Kidney (tissue), 13 donors: ENCODE measurements at regions not wholly inside any gene's neighbourhood (a gene's known extent, or its start where the extent isn't known, plus 50 kb on each side); places are given as distances from the start of the nearest gene placed in this dataset.

Source experiments
- DNase-seq, 5 donors: peaks; one replicate each; pipeline ENCODE4 v3.0.0-alpha.2; 2013 to 2020
- FAIRE-seq: peaks from 2 replicates; lab custom pipeline; 2012; peaks lifted over from hg19 to GRCh38; lab: Jason Lieb, UNC
- H3K27ac ChIP-seq, 2 donors: one replicate each; pipeline ENCODE4 v1.7.0; 2013; ENCODE audit warnings: low read depth in 2 of 2, low read length in 2 of 2, inconsistent platforms in 1 of 2
- H3K27me3 ChIP-seq: one replicate; pipeline ENCODE4 v1.7.1; 2013; ENCODE audit warnings: low read length, inconsistent platforms; ENCODE audit not compliant: control insufficient read depth, insufficient read depth
- H3K36me3 ChIP-seq, 3 donors: one replicate each; pipeline versions ENCODE4 v1.7.0 to v1.7.1; 2013; ENCODE audit warnings: low read length in 3 of 3, control low read depth in 1 of 3, inconsistent platforms in 1 of 3; ENCODE audit not compliant: insufficient read depth in 3 of 3, control insufficient read depth in 2 of 3
- H3K4me1 ChIP-seq, 3 donors: one replicate each; pipeline versions ENCODE4 v1.7.0 to v1.7.1; 2013; ENCODE audit warnings: low read length in 3 of 3, inconsistent platforms in 1 of 3, low read depth in 1 of 3; ENCODE audit not compliant: control insufficient read depth in 2 of 3, insufficient read depth in 2 of 3
- H3K4me3 ChIP-seq, 3 donors: one replicate each; pipeline versions ENCODE4 v1.7.0 to v1.8.1; 2013; ENCODE audit warnings: low read length in 3 of 3, control low read depth in 1 of 3, inconsistent platforms in 1 of 3
- H3K9ac ChIP-seq, 3 donors: one replicate each; pipeline versions ENCODE4 v1.7.0 to v1.7.1; 2013; ENCODE audit warnings: low read length in 3 of 3, control low read depth in 1 of 3, inconsistent platforms in 1 of 3
- H3K9me3 ChIP-seq, 3 donors: one replicate each; pipeline versions ENCODE4 v1.7.0 to v1.7.1; 2013; ENCODE audit warnings: low read length in 3 of 3, control low read depth in 1 of 3, inconsistent platforms in 1 of 3; ENCODE audit not compliant: control insufficient read depth in 2 of 3, insufficient read depth in 1 of 3
- CTCF ChIP-seq: IDR thresholded peaks from 3 replicates; pipeline ENCODE4 v1.5.1; 2012; ENCODE audit warnings: mild to moderate bottlenecking, moderate library complexity, borderline replicate concordance; ENCODE audit not compliant: insufficient read depth; ENCODE audit errors: extremely low read depth
- intact Hi-C: fragments of 100-400 bp; cut with DNase I; formaldehyde crosslinking; loops from one replicate; pipeline ENCODE4 v1.11.1; 2022
- donor health status: control.
- donor health status: control.
- donor health status: control.
- donor health status: control.
- donor health status: control.
- donor health status: DM: yes; HTN: yes; CAD: no.
- donor health status: Normal renal cell carcinoma (clear cell type).

- no peak overlapping the region for H3K9ac ChIP-seq
- H3K27me3 ChIP-seq, result no peaks in the 10 kb centered on the region
- no peak for FAIRE-seq
- H3K4me1 ChIP-seq, result no peaks in the 10 kb centered on the region
- intact Hi-C loops, result no loop called here
- H3K4me3 ChIP-seq, result no peak overlapping the region
- no peak for TF ChIP-seq CTCF
- H3K27ac ChIP-seq, result no peak overlapping the region
- H3K9me3 ChIP-seq, result no peaks in the 10 kb centered on the region
- no peak for DNase-seq
- H3K36me3 ChIP-seq, result no peaks in the 10 kb centered on the region
These were observed 294.5 kb upstream of the LRRN1 start for GRCh38 chr3:3504686-3505085.

GRCh38 chr3:3503411-3503810, 295.8 kb upstream of the LRRN1 start:
- Histone ChIP-seq H3K27me3 (no peaks in the 10 kb centered on the region), H3K9me3 (no peaks in the 10 kb centered on the region), H3K9ac (no peak overlapping the region), H3K4me1 (no peaks in the 10 kb centered on the region), H3K36me3 (no peaks in the 10 kb centered on the region), H3K27ac (no peak overlapping the region), H3K4me3 (no peak overlapping the region)
- intact Hi-C loops, result no loop called here
- no peak for TF ChIP-seq CTCF
- FAIRE-seq, result no peak
- no peak for DNase-seq

- intact Hi-C loops, result no loop called here
- no peaks in the 10 kb centered on the region for H3K36me3 ChIP-seq
- H3K9me3 ChIP-seq, result no peaks in the 10 kb centered on the region
- no peaks in the 10 kb centered on the region for H3K27me3 ChIP-seq
- TF ChIP-seq CTCF, result no peak
- no peak overlapping the region for H3K9ac ChIP-seq
- H3K4me3 ChIP-seq, result no peak overlapping the region
- H3K4me1 ChIP-seq, result no peaks in the 10 kb centered on the region
- FAIRE-seq, result no peak
- DNase-seq, result no peak
- H3K27ac ChIP-seq, result no peak overlapping the region
These were observed 299.2 kb upstream of the LRRN1 start for GRCh38 chr3:3499987-3500386.

GRCh38 chr3:3499012-3499562, 300.1 kb upstream of the LRRN1 start:
- Histone ChIP-seq H3K27ac (no peak overlapping the region), H3K4me3 (no peak overlapping the region), H3K36me3 (no peaks in the 10 kb centered on the region), H3K9me3 (no peaks in the 10 kb centered on the region), H3K9ac (no peak overlapping the region), H3K27me3 (no peaks in the 10 kb centered on the region), H3K4me1 (no peaks in the 10 kb centered on the region)
- DNase-seq, result no peak
- intact Hi-C loops, result no loop called here
- no peak for FAIRE-seq
- no peak for TF ChIP-seq CTCF
